ENCODE measurements at regions not wholly inside any gene's neighbourhood (a gene's known extent, or its start where the extent isn't known, plus 50 kb on each side); places are given as distances from the start of the nearest gene placed in this dataset.

- TF ChIP-seq POLR2A (IDR thresholded peaks at IDR 0.05) (no peak), CTCF (IDR thresholded peaks at IDR 0.05) (no peak)
Observed at GRCh38 chr7:85954961-85955360, 688.7 kb upstream of the GRM3 start.

Data from lower leg skin (tissue), 3 donors.